HG02943 (cell line): ENCODE measurements at regions not wholly inside any gene's neighbourhood (a gene's known extent, or its start where the extent isn't known, plus 50 kb on each side); places are given as distances from the start of the nearest gene placed in this dataset.

ENCODE experiments used
- ATAC-seq: cut with Tn5 transposase; IDR thresholded peaks from one replicate; pipeline ENCODE4 v1.9.1; 2021; ENCODE audit warnings: mild to moderate bottlenecking, low read depth, moderate library complexity; ENCODE audit not compliant: unreplicated experiment

DNA sequence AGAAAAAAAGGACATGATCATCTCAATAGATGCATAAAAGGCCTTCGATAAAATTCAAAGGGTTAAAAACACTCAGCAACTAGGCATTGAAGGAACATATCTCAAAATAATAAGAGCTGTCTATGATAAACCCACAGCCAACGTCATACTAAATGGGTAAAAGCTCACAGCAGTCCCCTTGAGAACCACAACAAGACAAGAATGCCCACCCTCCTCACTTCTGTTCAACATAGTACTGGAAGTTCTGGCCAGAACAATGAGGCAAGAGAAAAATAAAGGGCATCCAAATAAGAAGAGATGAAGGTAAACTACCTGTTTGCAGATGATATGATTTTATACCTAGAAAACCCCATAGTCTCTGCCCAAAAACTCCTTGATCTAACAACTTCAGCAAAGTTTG is 619.7 kb upstream of the LMCD1 start:
- ATAC-seq: no peak

- no peak for ATAC-seq
These were observed 604.0 kb upstream of the LMCD1 start for GRCh38 chr3:7897655-7898054.

DNA sequence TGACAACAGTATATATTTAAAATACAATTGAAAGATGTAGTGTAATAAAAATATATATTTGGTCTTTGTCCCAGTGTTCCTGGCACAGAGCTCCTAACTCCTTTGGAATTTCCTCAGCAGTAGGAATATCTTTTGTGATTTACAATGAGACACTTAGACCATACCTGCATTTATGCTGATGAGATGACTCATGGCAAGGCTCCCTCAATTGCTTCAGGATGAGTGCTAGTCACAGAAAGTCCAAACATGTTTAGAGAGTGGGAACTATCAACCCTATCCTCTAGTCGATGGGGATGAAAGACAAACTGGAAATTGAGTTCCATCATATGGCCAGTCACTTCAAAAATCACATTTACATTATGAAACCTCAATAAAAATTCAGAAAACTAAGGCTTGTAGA is 588.3 kb upstream of the LMCD1 start:
- ATAC-seq: no peak

GRCh38 chr3:7915356-7915755 is 586.3 kb upstream of the LMCD1 start:
- ATAC-seq: no peak

GRCh38 chr3:7917443-7918151 is 584.0 kb upstream of the LMCD1 start:
- ATAC-seq: no peak

DNA sequence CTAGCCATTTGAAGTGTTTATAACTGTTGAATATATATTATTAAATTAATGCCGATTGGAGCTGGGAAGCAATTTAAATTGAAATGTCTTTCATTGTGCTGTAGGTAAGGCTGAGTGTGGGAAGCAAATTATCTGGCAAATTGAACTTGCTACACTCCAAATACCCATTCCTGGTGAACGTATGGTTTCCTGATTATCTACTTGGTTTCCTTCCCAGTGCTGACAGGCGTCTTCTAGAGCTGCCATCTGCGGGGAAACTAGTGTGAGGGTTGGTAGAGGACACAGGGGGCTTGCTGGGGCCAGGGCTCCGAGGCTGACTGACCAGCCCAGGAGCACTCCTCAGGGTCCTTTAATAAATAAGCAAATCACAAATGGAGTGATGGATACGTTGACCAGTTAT is 581.4 kb upstream of the LMCD1 start:
- ATAC-seq: no peak

- ATAC-seq: no peak
These were observed 577.4 kb upstream of the LMCD1 start for GRCh38 chr3:7924228-7924627.

- ATAC-seq: no peak
These were observed 574.6 kb upstream of the LMCD1 start for GRCh38 chr3:7927015-7927414.

GRCh38 chr3:7927864-7928263 is 573.8 kb upstream of the LMCD1 start:
- ATAC-seq: no peak

- ATAC-seq: no peak
These were observed 572.2 kb upstream of the LMCD1 start for GRCh38 chr3:7929319-7929889.

GRCh38 chr3:7934362-7934761 is 567.3 kb upstream of the LMCD1 start:
- no peak for ATAC-seq

DNA sequence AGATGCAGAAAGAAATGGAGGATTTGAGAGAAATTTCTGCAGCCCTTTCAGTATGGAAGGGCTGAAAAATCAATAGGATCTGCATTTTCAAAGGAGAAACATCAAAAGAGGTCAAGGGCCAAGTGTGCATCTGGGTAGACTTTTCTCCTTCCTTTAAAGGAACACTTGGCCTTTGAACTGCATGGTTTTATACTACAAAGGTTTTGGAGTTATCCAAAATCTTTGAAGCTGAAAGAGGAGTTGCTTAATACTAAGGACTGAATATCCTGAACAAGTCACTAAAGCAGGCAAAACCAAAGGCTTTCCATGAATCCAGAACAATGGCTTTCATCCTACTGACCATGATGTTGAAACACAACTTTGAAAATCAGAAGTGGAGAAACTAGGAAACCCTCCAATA is 553.7 kb upstream of the LMCD1 start:
- ATAC-seq: no peak

DNA sequence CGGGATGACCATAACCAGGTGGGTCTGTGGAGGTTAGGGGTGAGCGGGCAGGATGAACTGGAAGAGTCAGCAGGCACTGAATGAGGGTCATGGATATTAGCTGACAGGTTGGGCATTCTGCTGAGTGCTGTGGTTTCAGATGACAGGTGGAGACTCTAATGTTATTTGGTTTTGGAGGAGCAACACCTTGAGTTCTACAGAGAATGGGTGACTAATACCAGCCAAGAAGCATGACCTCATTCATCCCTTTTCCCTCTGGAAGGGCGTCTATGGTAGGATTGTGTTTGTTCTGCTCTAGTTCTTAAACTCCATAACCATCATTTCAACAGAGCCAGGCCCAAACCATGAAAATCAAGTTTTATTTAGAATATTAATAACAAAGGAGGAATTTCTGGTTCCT is 550.7 kb upstream of the LMCD1 start:
- ATAC-seq: no peak

DNA sequence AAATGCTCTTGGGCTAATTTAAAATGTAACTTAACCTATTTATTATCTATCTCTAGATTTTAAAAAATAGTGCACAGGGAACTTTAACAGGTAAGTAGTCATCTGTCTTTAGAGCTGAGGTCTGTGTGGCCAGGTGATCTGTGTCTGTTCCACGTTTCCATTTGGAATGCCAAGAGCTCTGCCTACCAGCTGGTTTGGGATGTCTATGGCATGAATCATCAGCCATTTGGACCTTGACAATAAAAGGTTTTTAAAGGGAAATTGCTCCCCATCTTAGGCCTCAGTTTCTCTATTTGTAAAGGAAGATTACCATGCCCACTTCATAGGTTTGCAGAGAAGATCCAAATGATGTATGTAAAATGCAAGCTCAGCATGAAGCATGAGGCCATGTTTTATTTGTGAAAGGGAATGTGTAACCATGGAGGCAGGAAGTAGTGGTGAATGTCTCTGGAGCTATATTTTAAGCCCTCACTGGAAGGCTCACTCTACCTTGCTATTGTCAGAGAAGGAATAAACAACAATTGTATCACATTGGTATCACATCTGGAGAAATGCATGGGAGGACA is 548.1 kb upstream of the LMCD1 start:
- ATAC-seq: no peak

GRCh38 chr3:7957024-7957423 is 544.6 kb upstream of the LMCD1 start:
- ATAC-seq: no peak

GRCh38 chr3:7959094-7959493 is 542.5 kb upstream of the LMCD1 start:
- no peak for ATAC-seq

DNA sequence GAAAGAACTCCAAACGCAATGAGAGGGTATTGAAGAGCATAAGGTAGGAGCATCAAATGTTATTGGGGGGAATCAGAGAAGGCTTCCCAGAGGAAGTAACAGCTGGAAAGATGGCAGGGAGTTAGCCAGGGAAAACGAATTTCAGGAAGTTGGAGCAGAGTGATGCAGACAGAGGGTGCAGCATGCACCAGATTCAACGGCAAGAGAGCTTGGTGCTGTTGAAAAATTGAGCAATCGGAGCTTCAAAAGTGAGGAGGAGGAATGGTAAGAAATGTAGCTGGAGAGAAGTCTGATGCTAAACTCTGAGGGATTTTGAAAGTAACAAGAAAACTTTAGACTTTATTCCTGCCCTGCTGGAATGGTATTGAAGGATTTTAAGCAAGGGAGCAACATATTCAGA is 541.0 kb upstream of the LMCD1 start:
- ATAC-seq: no peak

DNA sequence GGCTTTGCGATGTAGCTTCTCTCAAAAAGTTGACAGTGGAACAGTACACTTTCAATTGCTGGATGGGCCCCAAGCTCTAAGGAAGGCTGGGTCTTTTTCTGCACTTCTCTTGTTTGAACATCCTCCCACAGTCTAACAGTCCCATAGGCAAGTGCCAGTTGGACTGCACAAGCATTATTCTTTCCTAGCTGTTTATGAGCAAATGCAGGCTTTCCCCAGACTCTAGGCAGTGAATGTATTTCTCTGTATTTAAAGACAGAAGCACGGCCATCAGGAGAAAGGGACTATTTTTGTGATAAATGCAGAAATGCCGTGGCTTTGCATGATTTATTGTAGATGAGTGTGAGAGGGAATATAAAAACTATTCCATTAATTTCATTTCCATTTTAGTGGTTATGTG is 539.3 kb upstream of the LMCD1 start:
- no peak for ATAC-seq

- ATAC-seq: no peak
These were observed 536.7 kb upstream of the LMCD1 start for GRCh38 chr3:7964899-7965298.

- no peak for ATAC-seq
These were observed 528.6 kb upstream of the LMCD1 start for GRCh38 chr3:7973006-7973405.

GRCh38 chr3:7977245-7978086 is 524.2 kb upstream of the LMCD1 start:
- no peak for ATAC-seq

GRCh38 chr3:7978087-7978422 is 523.6 kb upstream of the LMCD1 start:
- ATAC-seq: no peak
